Mucosa of stomach (tissue), 1 donor: ENCODE measurements at regions not wholly inside any gene's neighbourhood (a gene's known extent, or its start where the extent isn't known, plus 50 kb on each side); places are given as distances from the start of the nearest gene placed in this dataset.

Source experiments
- H3K27me3 ChIP-seq: one replicate; pipeline ENCODE4 v1.7.0; 2013; ENCODE audit warnings: mild to moderate bottlenecking, low read length; ENCODE audit not compliant: control insufficient read depth, insufficient read depth
- H3K36me3 ChIP-seq: one replicate; pipeline ENCODE4 v1.7.0; 2013; ENCODE audit warnings: low read length; ENCODE audit not compliant: control insufficient read depth, insufficient read depth
- H3K4me1 ChIP-seq: one replicate; pipeline ENCODE4 v1.7.0; 2013; ENCODE audit warnings: mild to moderate bottlenecking, low read length; ENCODE audit not compliant: control insufficient read depth, insufficient read depth
- H3K4me3 ChIP-seq: one replicate; pipeline ENCODE4 v1.7.0; 2013; ENCODE audit warnings: low read length
- H3K9ac ChIP-seq: one replicate; pipeline ENCODE4 v1.7.0; 2013; ENCODE audit warnings: mild to moderate bottlenecking, low read length, moderate library complexity
- H3K9me3 ChIP-seq: one replicate; pipeline ENCODE4 v1.7.0; 2013; ENCODE audit warnings: mild to moderate bottlenecking, low read length, moderate library complexity; ENCODE audit not compliant: control insufficient read depth
- donor health status: Pancreatic carcinoma.

GRCh38 chr1:56359056-56359455 is 220.3 kb downstream of the PLPP3 start:
- Histone ChIP-seq H3K9me3 (no peaks in the 10 kb centered on the region), H3K4me3 (no peak overlapping the region), H3K9ac (no peak overlapping the region), H3K27me3 (no peaks in the 10 kb centered on the region), H3K36me3 (no peaks in the 10 kb centered on the region), H3K4me1 (no peaks in the 10 kb centered on the region)

GRCh38 chr1:56357927-56358690 is 221.3 kb downstream of the PLPP3 start:
- Histone ChIP-seq H3K4me1 (no peaks in the 10 kb centered on the region), H3K4me3 (no peak overlapping the region), H3K9ac (no peak overlapping the region)

GRCh38 chr1:56356376-56356990 is 222.9 kb downstream of the PLPP3 start:
- H3K4me3 ChIP-seq = no peak overlapping the region
- no peak overlapping the region for H3K9ac ChIP-seq
- H3K36me3 ChIP-seq = no peaks in the 10 kb centered on the region
- no peaks in the 10 kb centered on the region for H3K9me3 ChIP-seq
- H3K4me1 ChIP-seq = no peaks in the 10 kb centered on the region
- H3K27me3 ChIP-seq = no peaks in the 10 kb centered on the region

More at GRCh38 chr1:56357927-56358690, 221.3 kb downstream of the PLPP3 start:
- H3K27me3 ChIP-seq = no peaks in the 10 kb centered on the region
- H3K9me3 ChIP-seq = no peaks in the 10 kb centered on the region
- no peaks in the 10 kb centered on the region for H3K36me3 ChIP-seq

GRCh38 chr1:56355918-56356317 is 223.4 kb downstream of the PLPP3 start:
- Histone ChIP-seq H3K9me3 (no peaks in the 10 kb centered on the region), H3K4me1 (no peaks in the 10 kb centered on the region), H3K9ac (no peak overlapping the region), H3K36me3 (no peaks in the 10 kb centered on the region), H3K27me3 (no peaks in the 10 kb centered on the region), H3K4me3 (no peak overlapping the region)

- Histone ChIP-seq H3K9ac (no peak overlapping the region), H3K4me1 (no peaks in the 10 kb centered on the region), H3K9me3 (no peaks in the 10 kb centered on the region), H3K4me3 (no peak overlapping the region), H3K36me3 (no peaks in the 10 kb centered on the region), H3K27me3 (no peaks in the 10 kb centered on the region)
Observed at GRCh38 chr1:56355422-56355821, 223.9 kb downstream of the PLPP3 start.

GRCh38 chr1:56345831-56346230 is 233.5 kb downstream of the PLPP3 start:
- H3K27me3 ChIP-seq = no peaks in the 10 kb centered on the region
- H3K9ac ChIP-seq = no peak overlapping the region
- no peak overlapping the region for H3K4me3 ChIP-seq
- no peaks in the 10 kb centered on the region for H3K4me1 ChIP-seq
- H3K36me3 ChIP-seq = no peaks in the 10 kb centered on the region
- H3K9me3 ChIP-seq = no peaks in the 10 kb centered on the region

- no peaks in the 10 kb centered on the region for H3K4me1 ChIP-seq
- H3K36me3 ChIP-seq = no peaks in the 10 kb centered on the region
- no peak overlapping the region for H3K9ac ChIP-seq
- no peak overlapping the region for H3K4me3 ChIP-seq
- H3K27me3 ChIP-seq = no peaks in the 10 kb centered on the region
- H3K9me3 ChIP-seq = no peaks in the 10 kb centered on the region
Observed at GRCh38 chr1:56340977-56341376, 238.4 kb downstream of the PLPP3 start.

- no peak overlapping the region for H3K9ac ChIP-seq
- H3K36me3 ChIP-seq = no peaks in the 10 kb centered on the region
- no peaks in the 10 kb centered on the region for H3K4me1 ChIP-seq
- H3K27me3 ChIP-seq = no peaks in the 10 kb centered on the region
- H3K9me3 ChIP-seq = no peaks in the 10 kb centered on the region
- H3K4me3 ChIP-seq = no peak overlapping the region
Observed at GRCh38 chr1:56339786-56340465, 239.4 kb downstream of the PLPP3 start.

GRCh38 chr1:56339093-56339492 is 240.3 kb downstream of the PLPP3 start:
- Histone ChIP-seq H3K9me3 (no peaks in the 10 kb centered on the region), H3K4me3 (no peak overlapping the region), H3K27me3 (no peaks in the 10 kb centered on the region), H3K36me3 (no peaks in the 10 kb centered on the region), H3K4me1 (no peaks in the 10 kb centered on the region), H3K9ac (no peak overlapping the region)

GRCh38 chr1:56336982-56337381 is 242.4 kb downstream of the PLPP3 start:
- no peaks in the 10 kb centered on the region for H3K27me3 ChIP-seq
- H3K4me1 ChIP-seq = no peaks in the 10 kb centered on the region
- H3K4me3 ChIP-seq = no peak overlapping the region
- no peak overlapping the region for H3K9ac ChIP-seq
- no peaks in the 10 kb centered on the region for H3K9me3 ChIP-seq
- no peaks in the 10 kb centered on the region for H3K36me3 ChIP-seq

- Histone ChIP-seq H3K36me3 (no peaks in the 10 kb centered on the region), H3K4me3 (no peak overlapping the region)
Observed at GRCh38 chr1:56335394-56335793, 244.0 kb downstream of the PLPP3 start.

GRCh38 chr1:56334047-56334446 is 245.3 kb downstream of the PLPP3 start:
- no peak overlapping the region for H3K4me3 ChIP-seq
- no peaks in the 10 kb centered on the region for H3K4me1 ChIP-seq
- H3K9me3 ChIP-seq = no peaks in the 10 kb centered on the region
- H3K9ac ChIP-seq = no peak overlapping the region
- H3K36me3 ChIP-seq = no peaks in the 10 kb centered on the region
- no peaks in the 10 kb centered on the region for H3K27me3 ChIP-seq

More at GRCh38 chr1:56335394-56335793, 244.0 kb downstream of the PLPP3 start:
- Histone ChIP-seq H3K9me3 (no peaks in the 10 kb centered on the region), H3K9ac (no peak overlapping the region), H3K4me1 (no peaks in the 10 kb centered on the region), H3K27me3 (no peaks in the 10 kb centered on the region)
